SK-N-SH (cell line): ENCODE measurements at regions not wholly inside any gene's neighbourhood (a gene's known extent, or its start where the extent isn't known, plus 50 kb on each side); places are given as distances from the start of the nearest gene placed in this dataset.

Experiments used
- CTCF ChIA-PET: fragments of 300-600, 350-600 bp; formaldehyde crosslinking; extraction: SDS; loops from one replicate; lab custom pipeline; 2021; lab: Yijun Ruan, JAX
- POLR2A ChIA-PET: fragments of 350-600 bp; sonication (Branson Sonifier 250); formaldehyde crosslinking; extraction: SDS; loops from one replicate; lab custom pipeline; 2020; ENCODE audit warnings: antibody characterized with exemption, inconsistent platforms; lab: Yijun Ruan, JAX
- DNase-seq: peaks from one replicate; pipeline ENCODE4 v3.0.0; 2012
- H2AFZ ChIP-seq: fragments of 200-600 bp; sonication (generic); 2 replicates; pipeline ENCODE4 v1.8.1; 2016; ENCODE audit warnings: antibody characterized with exemption, mild to moderate bottlenecking, low read depth
- H3F3A ChIP-seq: fragments of 200-600 bp; sonication (generic); replicated peaks from 2 replicates; pipeline ENCODE3; 2016; ENCODE audit warnings: antibody characterized with exemption, mild to moderate bottlenecking; ENCODE audit not compliant: insufficient read depth
- H3K27ac ChIP-seq, 2 experiments: fragments of 200-500 bp in 1 of 2; fragments of 200-600 bp in 1 of 2; sonication (Bioruptor generic) in 1 of 2; sonication (generic), shearing (Covaris generic) in 1 of 2; 2 replicates each; pipeline versions ENCODE4 v1.5.1 to v1.6.1; 2014 to 2016; ENCODE audit warnings: low read depth in 2 of 2, inconsistent platforms in 1 of 2, low read length in 1 of 2, mild to moderate bottlenecking in 1 of 2, mixed read lengths in 1 of 2
- H3K27me3 ChIP-seq: fragments of 200-600 bp; sonication (generic), shearing (Covaris generic); 2 replicates; pipeline ENCODE4 v1.6.1; 2016; ENCODE audit warnings: mixed run types; ENCODE audit not compliant: insufficient read depth
- H3K36me3 ChIP-seq, 2 experiments: fragments of 200-500 bp in 1 of 2; fragments of 200-600 bp in 1 of 2; sonication (Bioruptor generic) in 1 of 2; sonication (generic) in 1 of 2; replicated peaks in 1 of 2; 2 replicates each; pipeline versions ENCODE3 to v1.5.1; 2014 to 2016; ENCODE audit warnings: low read length in 1 of 2, mild to moderate bottlenecking in 1 of 2; ENCODE audit not compliant: insufficient read depth in 2 of 2, control insufficient read depth in 1 of 2
- H3K4me1 ChIP-seq, 2 experiments: fragments of 200-500 bp in 1 of 2; fragments of 200-600 bp in 1 of 2; sonication (Bioruptor generic) in 1 of 2; sonication (generic), shearing (Covaris generic) in 1 of 2; 2 replicates each; pipeline versions ENCODE4 v1.5.1 to v1.6.1; 2014 to 2016; ENCODE audit warnings: low read depth in 1 of 2, low read length in 1 of 2, mixed run types in 1 of 2; ENCODE audit not compliant: insufficient read depth in 2 of 2, control insufficient read depth in 1 of 2
- H3K4me2 ChIP-seq: fragments of 200-600 bp; sonication (generic), shearing (Covaris generic); 2 replicates; pipeline ENCODE4 v1.6.1; 2017; ENCODE audit warnings: mixed run types
- H3K4me3 ChIP-seq, 2 experiments: fragments of 200-500 bp in 1 of 2; fragments of 200-600 bp in 1 of 2; sonication (Bioruptor generic) in 1 of 2; sonication (generic), shearing (Covaris generic) in 1 of 2; 2 replicates each; pipeline versions ENCODE4 v1.5.1 to v1.8.1; 2014 to 2016; ENCODE audit warnings: low read depth in 2 of 2, inconsistent platforms in 1 of 2, low read length in 1 of 2, mild to moderate bottlenecking in 1 of 2, mixed read lengths in 1 of 2, moderate library complexity in 1 of 2
- H3K79me2 ChIP-seq: fragments of 200-600 bp; sonication (generic); 2 replicates; pipeline ENCODE4 v1.8.1; 2017; ENCODE audit warnings: mild to moderate bottlenecking; ENCODE audit not compliant: insufficient read depth
- H3K9ac ChIP-seq: fragments of 200-600 bp; sonication (generic); 2 replicates; pipeline ENCODE4 v1.6.1; 2017; ENCODE audit warnings: mixed run types
- H3K9me2 ChIP-seq: fragments of 200-600 bp; sonication (generic); 2 replicates; pipeline ENCODE4 v1.6.1; 2017; ENCODE audit warnings: mixed run types
- H3K9me3 ChIP-seq: fragments of 200-600 bp; sonication (generic); 2 replicates; pipeline ENCODE4 v1.6.1; 2017; ENCODE audit warnings: mixed run types, mild to moderate bottlenecking, moderate library complexity
- H4K20me1 ChIP-seq: fragments of 200-600 bp; sonication (generic); 2 replicates; pipeline ENCODE4 v1.6.1; 2017; ENCODE audit warnings: mild to moderate bottlenecking, mixed run types; ENCODE audit not compliant: insufficient read depth
- CHD2 ChIP-seq: fragments of 150-350 bp; IDR thresholded peaks from 2 replicates; pipeline ENCODE4 v1.6.1; 2018; ENCODE audit warnings: low read length; ENCODE audit not compliant: partially characterized antibody
- CTCF ChIP-seq: fragments of 200-600 bp; sonication (generic); IDR thresholded peaks from 2 replicates; pipeline ENCODE4 v1.6.1; 2017; ENCODE audit warnings: antibody characterized with exemption, mild to moderate bottlenecking, moderate library complexity
- EP300 ChIP-seq, 2 experiments: IDR thresholded peaks; 2 replicates each; pipeline versions ENCODE4 v1.4.0 to v1.6.1; 2012; ENCODE audit warnings: borderline replicate concordance in 1 of 2, low read depth in 1 of 2, low read length in 1 of 2
- FOSL2 ChIP-seq: IDR thresholded peaks from 2 replicates; pipeline ENCODE4 v1.4.0; 2012; ENCODE audit warnings: low read depth, mild to moderate bottlenecking, moderate library complexity, borderline replicate concordance
- GATA2 ChIP-seq: sonication (generic); formaldehyde crosslinking; IDR thresholded peaks from 2 replicates; pipeline ENCODE4 v1.5.0; 2020; ENCODE audit warnings: mild to moderate bottlenecking, missing genetic modification reagents
- MAX ChIP-seq: IDR thresholded peaks from 2 replicates; pipeline ENCODE4 v1.4.0; 2012; ENCODE audit warnings: low read depth
- NFIC ChIP-seq: IDR thresholded peaks from 2 replicates; pipeline ENCODE4 v1.4.0; 2012; ENCODE audit warnings: borderline replicate concordance
- NRF1 ChIP-seq: IDR thresholded peaks from 2 replicates; pipeline ENCODE4 v1.6.1; 2012; ENCODE audit warnings: low read depth, mild to moderate bottlenecking, low read length
- POLR2AphosphoS5 ChIP-seq: IDR thresholded peaks from 2 replicates; pipeline ENCODE4 v1.6.1; 2012; ENCODE audit warnings: low read depth, low read length
- RAD21 ChIP-seq: IDR thresholded peaks from 2 replicates; pipeline ENCODE4 v1.6.1; 2012; ENCODE audit warnings: mild to moderate bottlenecking, low read length
- RCOR1 ChIP-seq: fragments of 150-350 bp; IDR thresholded peaks from 2 replicates; pipeline ENCODE4 v1.6.1; 2017; ENCODE audit warnings: antibody characterized with exemption, low read length
- RFX5 ChIP-seq: IDR thresholded peaks from 2 replicates; pipeline ENCODE4 v1.6.1; 2012; ENCODE audit warnings: mild to moderate bottlenecking, improper control_type of control experiment, low read length
- RXRA ChIP-seq: IDR thresholded peaks from 2 replicates; pipeline ENCODE4 v1.4.0; 2012; ENCODE audit warnings: low read depth, mild to moderate bottlenecking, borderline replicate concordance
- SIN3A ChIP-seq: IDR thresholded peaks from 2 replicates; pipeline ENCODE4 v1.6.1; 2012; ENCODE audit warnings: low read depth, mild to moderate bottlenecking, low read length, moderate library complexity, borderline replicate concordance
- SMC3 ChIP-seq: IDR thresholded peaks from 2 replicates; pipeline ENCODE4 v1.6.1; 2012; ENCODE audit warnings: low read depth, low read length, improper control_type of control experiment
- TAF1 ChIP-seq: IDR thresholded peaks from 2 replicates; pipeline ENCODE4 v1.6.1; 2012; ENCODE audit warnings: low read depth, mild to moderate bottlenecking, low read length, moderate library complexity, borderline replicate concordance
- USF1 ChIP-seq: IDR thresholded peaks from 2 replicates; pipeline ENCODE4 v1.4.0; 2012; ENCODE audit warnings: low read depth, borderline replicate concordance
- YY1 ChIP-seq: IDR thresholded peaks from 2 replicates; pipeline ENCODE4 v1.4.0; 2012; ENCODE audit warnings: low read depth, mild to moderate bottlenecking
- ZBTB33 ChIP-seq: IDR thresholded peaks from 2 replicates; pipeline ENCODE4 v1.4.0; 2012; ENCODE audit warnings: low read depth, borderline replicate concordance
- WGBS: methylation state at CpG from one replicate; pipeline ENCODE4 v1.1.6; 2017; ENCODE audit warnings: low lambda C conversion rate; 5-methylcytosine and 5-hydroxymethylcytosine counted together

- no peaks in the 10 kb centered on the region for H4K20me1 ChIP-seq
- H3K27me3 ChIP-seq = no peaks in the 10 kb centered on the region
- H3K9me2 ChIP-seq = no peaks in the 10 kb centered on the region
- H3K9me3 ChIP-seq = no peaks in the 10 kb centered on the region
- DNase-seq = no peak
- no peaks in the 10 kb centered on the region for H3K36me3 ChIP-seq
- no peak for TF ChIP-seq SIN3A
- TF ChIP-seq RCOR1 = no peak
- no peak for TF ChIP-seq RAD21
- TF ChIP-seq POLR2AphosphoS5 = no peak
- TF ChIP-seq ZBTB33 = no peak
- TF ChIP-seq RXRA = no peak
- no peak for TF ChIP-seq GATA2 (CRISPR knock-in tag)
- TF ChIP-seq USF1 = no peak
- no peaks in the 10 kb centered on the region for H3F3A ChIP-seq
- WGBS = 45% methylated on average over 3 of the region's 3 CpGs
- peaks cover 7 to 48% of the 10 kb centered on the region in 2 experiments; a peak in 3 of 4 replicates for H3K4me1 ChIP-seq
- POLR2A ChIA-PET = interaction anchor here (0.8 to 4.5 kb wide), 24 partner anchors 10 to 501 kb away, joined by 3 to 81 read pairs (median 13); partner anchors contain the start of genes CEP44, FBXO8 and HAND2
- CTCF ChIA-PET = interaction anchor here (0.7 to 4.1 kb wide), 18 partner anchors 11 to 504 kb away, joined by 3 to 37 read pairs (median 4); no protein-coding TSS in a partner anchor
- H3K27ac ChIP-seq = peak overlapping the region; percentile 54 to 100
- H3K4me3 ChIP-seq = peak overlapping the region in 1 of 2 experiments; percentile 6; a peak in 1 of 4 replicates
- H3K79me2 ChIP-seq = no peaks in the 10 kb centered on the region
- H2AFZ ChIP-seq = peak overlapping the region; percentile 26; the same call in 1 of the 2 replicates
- H3K9ac ChIP-seq = no peak overlapping the region
- H3K4me2 ChIP-seq = peak overlapping the region; percentile 24; the same call in 1 of the 2 replicates
Observed at GRCh38 chr4:174010547-174010946, 272.9 kb downstream of the FBXO8 start.

GRCh38 chr4:174009686-174010451 lies 273.6 kb downstream of the FBXO8 start:
- Histone ChIP-seq H3K4me3 (peak overlapping the region in 1 of 2 experiments; percentile 6; a peak in 1 of 4 replicates), H3K27me3 (no peaks in the 10 kb centered on the region), H3K27ac (peak overlapping the region; percentile 54 to 100; a peak in 3 of 4 replicates), H3K9ac (no peak overlapping the region), H2AFZ (peak overlapping the region; percentile 26; the same call in 1 of the 2 replicates), H4K20me1 (no peaks in the 10 kb centered on the region), H3K9me3 (no peaks in the 10 kb centered on the region), H3K36me3 (no peaks in the 10 kb centered on the region), H3K4me2 (peak overlapping the region; percentile 24; the same call in 1 of the 2 replicates), H3K4me1 (peaks cover 7 to 55% of the 10 kb centered on the region in 2 experiments; a peak in 3 of 4 replicates), H3K9me2 (no peaks in the 10 kb centered on the region), H3F3A (no peaks in the 10 kb centered on the region), H3K79me2 (no peaks in the 10 kb centered on the region)
- CTCF ChIA-PET = interaction anchor here (0.7 to 4.1 kb wide), 29 partner anchors 12 to 503 kb away, joined by 3 to 37 read pairs (median 4); no protein-coding TSS in a partner anchor
- 5% methylated on average over 3 of the region's 3 CpGs for WGBS
- POLR2A ChIA-PET = interaction anchor here (0.8 to 4.5 kb wide), 32 partner anchors 10 to 501 kb away, joined by 3 to 81 read pairs (median 9); partner anchors contain the start of genes CEP44, FBXO8 and HAND2
- no peak for DNase-seq
- no peak for TF ChIP-seq YY1
- no peak for TF ChIP-seq MAX
- no peak for TF ChIP-seq CTCF
- TF ChIP-seq NFIC = peak; percentile 76
- TF ChIP-seq NRF1 = no peak
- TF ChIP-seq EP300 (IDR thresholded peaks at IDR 0.05; ENCODE audit: borderline replicate concordance in 1 of 2, low read depth in 1 of 2, low read length in 1 of 2) = peak; percentile 90 to 99; a peak in 2 of 4 replicates
- peak; percentile 25 for TF ChIP-seq CHD2
- no peak for TF ChIP-seq SMC3
- peak; percentile 38; the same call in 1 of the 2 replicates for TF ChIP-seq RXRA
- TF ChIP-seq RFX5 = no peak; the same call in 1 of the 2 replicates
- no peak for TF ChIP-seq USF1
- no peak for TF ChIP-seq TAF1
- no peak; the same call in 1 of the 2 replicates for TF ChIP-seq FOSL2
- peak; percentile 41 for TF ChIP-seq RCOR1
- peak; percentile 56 for TF ChIP-seq RAD21
